ENCODE measurements at regions not wholly inside any gene's neighbourhood (a gene's known extent, or its start where the extent isn't known, plus 50 kb on each side); places are given as distances from the start of the nearest gene placed in this dataset.

GRCh38 chr9:84542554-84542953 is 127.0 kb upstream of the NTRK2 start:
- no peaks in the 10 kb centered on the region for H3K27me3 ChIP-seq (replicated peaks)
- no peaks in the 10 kb centered on the region for H3K4me1 ChIP-seq (replicated peaks)
- no peak for DNase-seq (ENCODE audit: low read depth in 1 of 2, low spot score in 2 of 2)

GRCh38 chr9:84554069-84554664 is 115.4 kb upstream of the NTRK2 start:
- no peaks in the 10 kb centered on the region for H3K9me3 ChIP-seq (replicated peaks)
- DNase-seq (ENCODE audit: low read depth in 1 of 2, low spot score in 2 of 2), result no peak
- no peak overlapping the region for H3K27ac ChIP-seq
- H3K4me3 ChIP-seq, result no peak overlapping the region
- H3K27me3 ChIP-seq (replicated peaks), result no peaks in the 10 kb centered on the region
- H3K36me3 ChIP-seq, result no peaks in the 10 kb centered on the region
- H3K4me1 ChIP-seq (replicated peaks), result no peaks in the 10 kb centered on the region

More at GRCh38 chr9:84542554-84542953, 127.0 kb upstream of the NTRK2 start:
- H3K36me3 ChIP-seq, result no peaks in the 10 kb centered on the region
- no peaks in the 10 kb centered on the region for H3K9me3 ChIP-seq (replicated peaks)
- H3K4me3 ChIP-seq, result no peak overlapping the region
- no peak overlapping the region for H3K27ac ChIP-seq

DNA sequence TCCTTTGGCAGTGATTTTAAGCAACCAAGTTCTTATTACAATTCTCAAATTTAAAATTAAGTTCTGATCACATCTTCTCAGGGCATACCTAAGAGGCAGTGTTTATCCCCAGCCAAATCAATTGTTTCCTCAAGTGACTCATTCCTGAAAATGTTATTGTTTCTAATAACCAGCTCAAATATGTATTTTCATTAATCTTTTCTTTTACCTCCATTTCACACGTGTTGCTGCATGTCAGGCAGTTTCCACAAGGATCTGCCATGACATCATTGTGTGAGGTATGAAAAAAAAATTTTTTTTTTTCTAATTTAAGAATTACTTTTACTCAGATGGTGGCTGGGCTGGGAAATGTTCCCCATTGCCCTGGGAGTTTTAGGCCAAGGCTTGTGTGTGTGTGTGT is 113.0 kb upstream of the NTRK2 start:
- Histone ChIP-seq H3K27me3 (replicated peaks) (no peaks in the 10 kb centered on the region), H3K27ac (no peak overlapping the region), H3K36me3 (no peaks in the 10 kb centered on the region), H3K4me3 (no peak overlapping the region), H3K4me1 (replicated peaks) (no peaks in the 10 kb centered on the region), H3K9me3 (replicated peaks) (no peaks in the 10 kb centered on the region)
- no peak for DNase-seq (ENCODE audit: low read depth in 1 of 2, low spot score in 2 of 2)

- no peaks in the 10 kb centered on the region for H3K9me3 ChIP-seq (replicated peaks)
- H3K27me3 ChIP-seq (replicated peaks), result no peaks in the 10 kb centered on the region
- no peak overlapping the region for H3K4me3 ChIP-seq
- DNase-seq (ENCODE audit: low read depth in 1 of 2, low spot score in 2 of 2), result no peak
- H3K27ac ChIP-seq, result no peak overlapping the region
- no peaks in the 10 kb centered on the region for H3K36me3 ChIP-seq
- no peaks in the 10 kb centered on the region for H3K4me1 ChIP-seq (replicated peaks)
These were observed 111.8 kb upstream of the NTRK2 start for GRCh38 chr9:84557751-84558150.

DNA sequence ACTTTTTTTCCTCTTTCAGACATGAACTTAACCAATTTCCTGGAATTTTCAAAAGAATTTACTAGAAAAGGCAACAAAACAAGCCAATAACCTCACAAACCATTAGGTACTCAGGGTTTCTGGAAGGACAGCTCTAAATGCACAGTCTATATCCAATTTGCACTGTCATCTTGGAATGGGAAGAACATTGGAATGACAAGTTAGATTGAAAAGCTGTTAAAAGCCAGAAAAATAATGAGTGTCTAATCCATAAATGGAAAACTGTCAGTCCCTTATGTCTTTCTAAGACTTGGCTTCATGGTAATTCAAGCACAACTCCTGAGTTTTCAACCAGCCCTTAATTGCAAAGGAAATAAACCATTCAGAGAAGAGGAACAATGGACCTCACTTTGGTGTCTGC is 105.8 kb upstream of the NTRK2 start:
- no peaks in the 10 kb centered on the region for H3K9me3 ChIP-seq (replicated peaks)
- H3K27ac ChIP-seq, result no peak overlapping the region
- DNase-seq (ENCODE audit: low read depth in 1 of 2, low spot score in 2 of 2), result no peak
- no peaks in the 10 kb centered on the region for H3K27me3 ChIP-seq (replicated peaks)
- no peak overlapping the region for H3K4me3 ChIP-seq
- H3K4me1 ChIP-seq (replicated peaks), result no peaks in the 10 kb centered on the region
- no peaks in the 10 kb centered on the region for H3K36me3 ChIP-seq

DNA sequence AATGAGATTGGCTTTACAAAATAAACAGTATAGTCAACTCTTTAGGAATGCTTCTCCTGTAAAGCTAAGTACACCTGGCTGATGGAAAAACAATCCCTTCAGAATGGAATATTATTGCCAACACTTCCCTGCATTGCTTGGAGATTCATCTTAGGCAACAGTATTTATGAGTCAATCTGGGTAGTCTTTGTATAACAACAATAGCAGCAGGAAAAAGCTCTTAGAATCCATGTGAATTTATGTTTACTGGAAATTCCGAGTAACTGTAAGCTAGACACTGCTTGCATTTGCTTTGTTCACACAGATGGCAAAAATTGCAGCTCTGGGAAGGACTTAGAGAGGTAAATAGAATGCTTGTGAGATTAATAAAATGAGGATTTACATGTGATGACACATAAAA is 101.7 kb upstream of the NTRK2 start:
- H3K9me3 ChIP-seq (replicated peaks), result no peaks in the 10 kb centered on the region
- no peak overlapping the region for H3K4me3 ChIP-seq
- no peaks in the 10 kb centered on the region for H3K27me3 ChIP-seq (replicated peaks)
- no peak overlapping the region for H3K27ac ChIP-seq
- H3K4me1 ChIP-seq (replicated peaks), result no peaks in the 10 kb centered on the region
- no peaks in the 10 kb centered on the region for H3K36me3 ChIP-seq
- DNase-seq (ENCODE audit: low read depth in 1 of 2, low spot score in 2 of 2), result no peak

- Histone ChIP-seq H3K27me3 (replicated peaks) (no peaks in the 10 kb centered on the region), H3K36me3 (no peaks in the 10 kb centered on the region), H3K27ac (no peak overlapping the region), H3K9me3 (replicated peaks) (no peaks in the 10 kb centered on the region), H3K4me3 (no peak overlapping the region), H3K4me1 (replicated peaks) (no peaks in the 10 kb centered on the region)
- no peak for DNase-seq (ENCODE audit: low read depth in 1 of 2, low spot score in 2 of 2)
These were observed 98.9 kb upstream of the NTRK2 start for GRCh38 chr9:84570482-84571154.

- Histone ChIP-seq H3K36me3 (no peaks in the 10 kb centered on the region), H3K4me3 (no peak overlapping the region), H3K9me3 (replicated peaks) (no peaks in the 10 kb centered on the region), H3K4me1 (replicated peaks) (no peaks in the 10 kb centered on the region), H3K27ac (no peak overlapping the region), H3K27me3 (replicated peaks) (no peaks in the 10 kb centered on the region)
- DNase-seq (ENCODE audit: low read depth in 1 of 2, low spot score in 2 of 2), result no peak
These were observed 96.4 kb upstream of the NTRK2 start for GRCh38 chr9:84573083-84573482.

- Histone ChIP-seq H3K27me3 (replicated peaks) (no peaks in the 10 kb centered on the region), H3K9me3 (replicated peaks) (no peaks in the 10 kb centered on the region), H3K36me3 (no peaks in the 10 kb centered on the region), H3K4me1 (replicated peaks) (no peaks in the 10 kb centered on the region), H3K4me3 (no peak overlapping the region), H3K27ac (no peak overlapping the region)
- no peak for DNase-seq (ENCODE audit: low read depth in 1 of 2, low spot score in 2 of 2)
These were observed 93.8 kb upstream of the NTRK2 start for GRCh38 chr9:84575705-84576104.

DNA sequence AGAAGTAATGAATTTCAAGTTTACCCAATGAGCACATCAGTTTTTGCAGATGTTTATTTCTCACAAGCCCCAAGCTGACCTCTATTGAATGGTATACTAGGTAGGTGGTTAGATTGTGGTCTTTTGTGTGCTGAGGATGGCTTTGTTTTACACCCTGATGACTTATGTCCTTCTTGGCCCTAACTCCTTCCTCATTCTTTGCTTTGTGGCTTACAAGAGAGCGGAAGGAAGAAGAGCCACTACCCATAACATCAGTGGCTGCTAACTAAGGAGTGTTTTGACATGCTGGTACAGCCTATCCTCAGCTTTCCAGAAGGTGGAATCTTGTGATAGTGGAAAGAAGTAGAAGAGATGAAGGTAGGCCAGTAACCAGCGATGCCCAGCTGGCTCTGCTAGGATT is 85.7 kb upstream of the NTRK2 start:
- H3K4me1 ChIP-seq (replicated peaks), result no peaks in the 10 kb centered on the region
- H3K36me3 ChIP-seq, result no peaks in the 10 kb centered on the region
- no peaks in the 10 kb centered on the region for H3K9me3 ChIP-seq (replicated peaks)
- no peak overlapping the region for H3K4me3 ChIP-seq
- DNase-seq (ENCODE audit: low read depth in 1 of 2, low spot score in 2 of 2), result no peak
- no peak overlapping the region for H3K27ac ChIP-seq
- no peaks in the 10 kb centered on the region for H3K27me3 ChIP-seq (replicated peaks)

- DNase-seq (ENCODE audit: low read depth in 1 of 2, low spot score in 2 of 2), result no peak
- H3K4me1 ChIP-seq (replicated peaks), result no peaks in the 10 kb centered on the region
- no peak overlapping the region for H3K27ac ChIP-seq
- H3K27me3 ChIP-seq (replicated peaks), result no peaks in the 10 kb centered on the region
- H3K4me3 ChIP-seq, result no peak overlapping the region
- H3K36me3 ChIP-seq, result no peaks in the 10 kb centered on the region
- no peaks in the 10 kb centered on the region for H3K9me3 ChIP-seq (replicated peaks)
These were observed 82.9 kb upstream of the NTRK2 start for GRCh38 chr9:84586662-84587061.

DNA sequence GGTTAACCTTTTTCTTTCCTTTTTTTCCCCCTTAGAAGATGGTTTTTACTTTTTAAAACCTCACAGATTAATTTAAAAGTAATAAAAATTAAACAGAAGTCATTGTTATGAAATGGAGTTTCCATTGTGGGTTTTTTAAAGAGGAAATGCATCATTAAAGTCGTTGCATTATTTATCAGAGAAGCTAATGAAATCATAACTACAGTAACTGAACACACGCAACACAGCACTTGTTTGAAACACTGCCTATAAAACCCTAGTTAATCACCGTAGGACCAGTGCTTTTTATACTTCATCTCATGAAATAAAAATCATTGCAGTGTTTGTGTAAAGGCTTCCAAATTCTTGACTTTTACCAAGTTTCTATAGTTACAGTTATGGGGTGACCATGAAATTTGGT is 82.4 kb upstream of the NTRK2 start:
- no peak for DNase-seq (ENCODE audit: low read depth in 1 of 2, low spot score in 2 of 2)
- H3K9me3 ChIP-seq (replicated peaks), result no peaks in the 10 kb centered on the region
- no peaks in the 10 kb centered on the region for H3K4me1 ChIP-seq (replicated peaks)
- no peaks in the 10 kb centered on the region for H3K27me3 ChIP-seq (replicated peaks)
- H3K4me3 ChIP-seq, result no peak overlapping the region
- H3K27ac ChIP-seq, result no peak overlapping the region
- H3K36me3 ChIP-seq, result no peaks in the 10 kb centered on the region

DNA sequence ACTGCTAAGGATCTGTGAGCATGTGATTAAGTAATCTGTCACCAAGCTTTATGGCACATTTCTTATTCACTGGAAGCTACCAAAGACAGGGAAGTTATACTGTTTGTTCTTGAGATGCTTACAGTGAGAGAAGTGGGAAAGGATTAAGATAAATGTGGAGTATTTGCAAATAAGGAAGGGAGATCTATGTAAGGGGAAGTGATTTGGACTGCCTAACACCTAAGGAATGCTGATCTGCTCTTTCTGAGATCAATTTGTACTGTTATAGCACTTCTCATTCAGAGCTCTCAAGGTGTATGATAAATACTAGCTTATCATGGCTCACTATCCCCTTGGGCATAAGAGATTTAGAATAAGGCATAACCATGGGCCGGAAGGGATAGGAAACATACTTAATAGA is 80.0 kb upstream of the NTRK2 start:
- no peaks in the 10 kb centered on the region for H3K4me1 ChIP-seq (replicated peaks)
- DNase-seq (ENCODE audit: low read depth in 1 of 2, low spot score in 2 of 2), result no peak

GRCh38 chr9:84590706-84591105 is 78.8 kb upstream of the NTRK2 start:
- Histone ChIP-seq H3K9me3 (replicated peaks) (no peaks in the 10 kb centered on the region), H3K27me3 (replicated peaks) (no peaks in the 10 kb centered on the region), H3K36me3 (no peaks in the 10 kb centered on the region), H3K4me1 (replicated peaks) (no peaks in the 10 kb centered on the region), H3K27ac (no peak overlapping the region), H3K4me3 (no peak overlapping the region)
- DNase-seq (ENCODE audit: low read depth in 1 of 2, low spot score in 2 of 2), result no peak

More for the DNA sequence above, 80.0 kb upstream of the NTRK2 start:
- no peaks in the 10 kb centered on the region for H3K27me3 ChIP-seq (replicated peaks)
- H3K36me3 ChIP-seq, result no peaks in the 10 kb centered on the region
- H3K9me3 ChIP-seq (replicated peaks), result no peaks in the 10 kb centered on the region
- no peak overlapping the region for H3K4me3 ChIP-seq
- H3K27ac ChIP-seq, result no peak overlapping the region

- Histone ChIP-seq H3K36me3 (no peaks in the 10 kb centered on the region), H3K4me1 (replicated peaks) (no peaks in the 10 kb centered on the region), H3K9me3 (replicated peaks) (no peaks in the 10 kb centered on the region), H3K4me3 (no peak overlapping the region), H3K27me3 (replicated peaks) (no peaks in the 10 kb centered on the region), H3K27ac (no peak overlapping the region)
- no peak for DNase-seq (ENCODE audit: low read depth in 1 of 2, low spot score in 2 of 2)
These were observed 76.6 kb upstream of the NTRK2 start for GRCh38 chr9:84592918-84593317.

All from SJSA1 (cell line).